ENCODE measurements at regions not wholly inside any gene's neighbourhood (a gene's known extent, or its start where the extent isn't known, plus 50 kb on each side); places are given as distances from the start of the nearest gene placed in this dataset.

DNA sequence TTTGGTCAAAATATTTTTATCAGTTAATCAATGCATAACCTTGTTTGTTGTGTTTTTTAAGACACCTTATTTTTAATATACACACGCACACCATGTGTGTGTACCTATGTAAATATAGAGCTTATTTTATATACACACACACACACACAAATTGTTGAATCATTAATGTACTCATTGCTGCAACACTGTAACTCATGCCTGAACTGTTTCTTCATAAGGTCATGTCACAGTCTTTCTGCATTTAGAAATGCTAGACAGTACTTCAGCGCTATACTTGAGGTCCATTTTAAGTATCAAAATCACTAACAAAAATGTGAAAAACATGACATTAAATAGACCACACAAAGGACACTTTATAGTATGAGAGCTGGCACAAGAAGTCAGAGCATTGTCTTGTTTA, 589.4 kb downstream of the SI start:
- no peak overlapping the region for H3K4me3 ChIP-seq (replicated peaks; ENCODE audit: low read depth, low read length)
- no peak for TF ChIP-seq CTCF (IDR thresholded peaks at IDR 0.05; ENCODE audit: low read depth, low read length, missing control alignments)
- DNase-seq (ENCODE audit: extremely low read depth, low read depth): no peak

DNA sequence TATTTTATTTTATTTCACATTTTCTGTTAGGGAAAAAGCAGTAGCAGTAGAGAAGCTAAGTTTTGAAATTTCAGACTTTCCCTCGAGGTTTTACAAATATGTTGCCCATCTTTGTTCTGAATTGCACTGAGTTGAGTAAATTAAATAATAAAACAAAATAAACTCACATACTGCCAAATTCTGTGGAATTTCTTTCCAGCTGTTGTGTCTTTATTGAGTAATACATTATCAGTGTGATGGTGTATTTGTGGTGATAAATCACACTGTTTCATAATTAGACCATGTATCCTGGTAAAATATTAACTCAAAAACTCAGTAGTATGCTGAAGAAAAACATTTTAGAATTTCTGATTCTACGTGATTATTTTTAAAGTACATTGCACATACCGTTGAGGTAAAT, 592.1 kb downstream of the SI start:
- DNase-seq (ENCODE audit: extremely low read depth, low read depth): no peak
- TF ChIP-seq CTCF (IDR thresholded peaks at IDR 0.05; ENCODE audit: low read depth, low read length, missing control alignments): no peak
- no peak overlapping the region for H3K4me3 ChIP-seq (replicated peaks; ENCODE audit: low read depth, low read length)

DNA sequence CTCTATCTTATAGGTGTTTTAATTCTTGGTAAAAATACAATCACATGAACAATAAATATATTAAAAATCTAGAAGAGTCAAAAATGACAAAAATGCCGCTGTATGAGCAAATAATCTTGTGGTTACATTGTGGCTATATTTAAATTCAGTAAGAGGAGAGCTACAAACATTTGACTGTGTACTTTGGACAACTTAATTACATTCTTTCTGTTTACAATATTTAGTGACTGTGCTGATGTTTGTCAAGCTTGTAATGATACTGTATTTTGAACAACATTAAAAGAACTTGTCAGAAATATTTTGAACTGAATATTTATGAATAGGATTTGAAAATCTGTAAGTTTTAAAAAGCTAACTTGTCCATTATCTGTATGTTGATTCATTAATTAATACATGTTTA, 598.3 kb downstream of the SI start:
- H3K4me3 ChIP-seq (replicated peaks; ENCODE audit: low read depth, low read length): no peak overlapping the region

GRCh38 chr3:164479406-164479805, 598.9 kb downstream of the SI start:
- no peak for DNase-seq (ENCODE audit: extremely low read depth, low read depth)
- no peak for TF ChIP-seq CTCF (IDR thresholded peaks at IDR 0.05; ENCODE audit: low read depth, low read length, missing control alignments)

More for the DNA sequence above, 598.3 kb downstream of the SI start:
- no peak for TF ChIP-seq CTCF (IDR thresholded peaks at IDR 0.05; ENCODE audit: low read depth, low read length, missing control alignments)
- no peak for DNase-seq (ENCODE audit: extremely low read depth, low read depth)

GRCh38 chr3:164478323-164478722, 600.0 kb downstream of the SI start:
- TF ChIP-seq CTCF (IDR thresholded peaks at IDR 0.05; ENCODE audit: low read depth, low read length, missing control alignments): no peak
- H3K4me3 ChIP-seq (replicated peaks; ENCODE audit: low read depth, low read length): no peak overlapping the region
- no peak for DNase-seq (ENCODE audit: extremely low read depth, low read depth)

More at GRCh38 chr3:164479406-164479805, 598.9 kb downstream of the SI start:
- no peak overlapping the region for H3K4me3 ChIP-seq (replicated peaks; ENCODE audit: low read depth, low read length)

DNA sequence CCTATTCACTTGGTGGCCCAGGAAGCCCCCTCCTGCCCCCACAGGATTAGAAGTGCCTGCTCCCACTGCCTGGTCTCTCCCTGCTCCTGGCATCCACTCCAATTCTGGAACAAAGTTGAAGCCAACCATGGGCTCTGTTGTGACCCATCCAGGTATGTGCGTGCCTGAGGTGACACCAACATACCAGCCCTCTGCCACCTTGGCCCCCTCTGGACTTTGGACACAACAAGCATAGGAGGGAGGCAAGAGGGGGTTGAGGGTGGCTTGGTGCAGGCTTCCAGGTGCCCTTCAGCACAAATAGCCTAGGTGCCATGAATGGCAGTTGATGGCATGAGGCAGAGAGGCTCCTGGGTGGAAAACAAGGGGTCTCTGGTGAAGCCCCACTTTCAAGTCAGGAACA, 600.9 kb downstream of the SI start:
- no peak for DNase-seq (ENCODE audit: extremely low read depth, low read depth)
- no peak overlapping the region for H3K4me3 ChIP-seq (replicated peaks; ENCODE audit: low read depth, low read length)
- no peak for TF ChIP-seq CTCF (IDR thresholded peaks at IDR 0.05; ENCODE audit: low read depth, low read length, missing control alignments)

GRCh38 chr3:164476631-164477030, 601.7 kb downstream of the SI start:
- TF ChIP-seq CTCF (IDR thresholded peaks at IDR 0.05; ENCODE audit: low read depth, low read length, missing control alignments): no peak
- no peak overlapping the region for H3K4me3 ChIP-seq (replicated peaks; ENCODE audit: low read depth, low read length)
- DNase-seq (ENCODE audit: extremely low read depth, low read depth): no peak

Data from HFF-Myc (cell line).